ENCODE measurements at regions not wholly inside any gene's neighbourhood (a gene's known extent, or its start where the extent isn't known, plus 50 kb on each side); places are given as distances from the start of the nearest gene placed in this dataset.
"Not testable (repeated sequence)": the region's sequence is repeated elsewhere in the genome, so short reads cannot be mapped to it uniquely, and the experiment has no call there.

DNA sequence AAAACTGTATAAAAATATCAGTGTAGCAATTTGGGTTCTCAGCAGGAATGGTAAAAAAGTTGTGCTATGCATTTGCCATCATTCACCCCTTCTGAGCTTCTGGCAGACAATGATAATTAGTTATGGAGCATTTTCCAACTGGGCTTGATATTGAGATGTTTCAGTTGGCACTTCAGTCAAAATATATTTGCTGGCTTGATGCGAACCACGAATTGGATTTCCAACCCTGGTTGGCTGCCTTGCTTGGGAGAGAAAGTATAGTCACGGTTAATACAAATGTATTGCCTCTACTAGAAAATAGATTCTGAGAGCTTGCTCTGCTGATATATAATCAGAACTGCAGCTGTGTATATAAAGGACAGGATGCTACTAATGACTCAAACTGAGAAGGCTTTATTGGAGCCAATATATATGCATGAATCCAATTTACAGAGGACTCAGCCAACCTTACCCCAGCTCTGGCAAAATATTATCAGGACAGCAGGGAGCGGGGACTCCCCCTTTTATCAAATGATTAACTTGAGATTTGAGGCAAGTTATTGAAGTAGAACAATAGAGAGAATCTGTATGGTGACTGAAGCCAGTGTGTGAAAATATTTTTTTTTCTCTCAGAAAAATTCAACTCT lies 219.8 kb upstream of the SMIM30 start:
- Histone ChIP-seq H3K4me3 (ENCODE audit: low read length in 3 of 3) (no peak overlapping the region), H3K9ac (ENCODE audit: low read length in 3 of 3) (no peak overlapping the region), H3K9me3 (ENCODE audit: control insufficient read depth in 2 of 3, insufficient read depth in 1 of 3, low read length in 3 of 3) (no peaks in the 10 kb centered on the region), H3K27me3 (ENCODE audit: control insufficient read depth, insufficient read depth, low read length) (no peaks in the 10 kb centered on the region), H3K36me3 (ENCODE audit: control insufficient read depth in 2 of 3, insufficient read depth in 3 of 3, low read length in 3 of 3) (no peaks in the 10 kb centered on the region), H3K27ac (ENCODE audit: low read depth in 2 of 2, low read length in 2 of 2) (no peak overlapping the region), H3K4me1 (ENCODE audit: control insufficient read depth in 2 of 3, insufficient read depth in 2 of 3, low read depth in 1 of 3, low read length in 3 of 3) (no peaks in the 10 kb centered on the region)
- TF ChIP-seq, protein P1, sequence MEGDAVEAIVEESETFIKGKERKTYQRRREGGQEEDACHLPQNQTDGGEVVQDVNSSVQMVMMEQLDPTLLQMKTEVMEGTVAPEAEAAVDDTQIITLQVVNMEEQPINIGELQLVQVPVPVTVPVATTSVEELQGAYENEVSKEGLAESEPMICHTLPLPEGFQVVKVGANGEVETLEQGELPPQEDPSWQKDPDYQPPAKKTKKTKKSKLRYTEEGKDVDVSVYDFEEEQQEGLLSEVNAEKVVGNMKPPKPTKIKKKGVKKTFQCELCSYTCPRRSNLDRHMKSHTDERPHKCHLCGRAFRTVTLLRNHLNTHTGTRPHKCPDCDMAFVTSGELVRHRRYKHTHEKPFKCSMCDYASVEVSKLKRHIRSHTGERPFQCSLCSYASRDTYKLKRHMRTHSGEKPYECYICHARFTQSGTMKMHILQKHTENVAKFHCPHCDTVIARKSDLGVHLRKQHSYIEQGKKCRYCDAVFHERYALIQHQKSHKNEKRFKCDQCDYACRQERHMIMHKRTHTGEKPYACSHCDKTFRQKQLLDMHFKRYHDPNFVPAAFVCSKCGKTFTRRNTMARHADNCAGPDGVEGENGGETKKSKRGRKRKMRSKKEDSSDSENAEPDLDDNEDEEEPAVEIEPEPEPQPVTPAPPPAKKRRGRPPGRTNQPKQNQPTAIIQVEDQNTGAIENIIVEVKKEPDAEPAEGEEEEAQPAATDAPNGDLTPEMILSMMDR (IDR thresholded peaks at IDR 0.05; ENCODE audit: borderline replicate concordance, extremely low read depth, insufficient read depth) = no peak
- DNase-seq (no peak), FAIRE-seq (no peak)
- intact Hi-C loops (cut with DNase I) = no loop called here

- H3K9me3 ChIP-seq (ENCODE audit: control insufficient read depth in 2 of 3, insufficient read depth in 1 of 3, low read length in 3 of 3); H3K4me3 ChIP-seq (ENCODE audit: low read length in 3 of 3); DNase-seq; H3K36me3 ChIP-seq (ENCODE audit: control insufficient read depth in 2 of 3, insufficient read depth in 3 of 3, low read length in 3 of 3); H3K4me1 ChIP-seq (ENCODE audit: control insufficient read depth in 2 of 3, insufficient read depth in 2 of 3, low read depth in 1 of 3, low read length in 3 of 3); H3K27ac ChIP-seq (ENCODE audit: low read depth in 2 of 2, low read length in 2 of 2); H3K9ac ChIP-seq (ENCODE audit: low read length in 3 of 3); intact Hi-C loops (cut with DNase I); FAIRE-seq; H3K27me3 ChIP-seq (ENCODE audit: control insufficient read depth, insufficient read depth, low read length): not testable (repeated sequence)
Measured at GRCh38 chr7:113336838-113337237, 218.5 kb upstream of the SMIM30 start.

DNA sequence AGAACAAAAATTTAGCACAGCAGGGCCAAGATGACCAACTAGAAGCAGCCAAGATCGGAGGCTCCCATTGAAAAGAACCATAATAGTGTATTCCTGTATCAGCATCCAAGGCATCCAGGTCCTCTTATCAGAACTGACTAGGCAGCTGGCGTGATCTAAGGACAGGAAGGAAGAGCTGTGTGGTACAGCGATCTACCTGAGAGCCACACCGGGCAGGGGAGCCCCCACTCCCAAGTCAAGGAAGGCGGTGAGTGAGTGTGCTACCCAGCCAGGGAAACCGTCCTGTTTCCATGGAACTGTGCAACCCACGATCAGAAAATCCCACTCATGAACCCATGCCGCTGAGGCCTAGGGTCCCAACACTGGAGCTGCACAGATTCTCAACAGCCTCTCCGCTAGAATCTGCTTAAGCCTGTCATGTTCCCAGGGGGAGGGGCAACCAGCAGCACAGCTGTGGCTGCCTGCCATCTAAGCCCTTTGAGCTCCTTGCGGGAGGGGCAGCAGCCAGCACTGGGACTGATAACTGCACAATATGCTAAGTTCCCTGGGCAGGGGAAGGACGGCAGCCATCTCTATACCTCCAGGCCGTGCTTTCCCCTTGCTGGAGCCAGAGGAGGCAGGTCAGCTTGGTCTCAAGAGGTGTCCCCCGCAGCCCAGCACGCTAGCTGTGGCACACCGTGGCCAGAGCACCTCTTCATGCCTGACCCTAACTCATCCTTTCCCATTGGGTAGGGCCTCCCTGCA lies 213.0 kb upstream of the SMIM30 start:
- Histone ChIP-seq H3K27me3 (ENCODE audit: control insufficient read depth, insufficient read depth, low read length) (no peaks in the 10 kb centered on the region), H3K9me3 (ENCODE audit: control insufficient read depth in 2 of 3, insufficient read depth in 1 of 3, low read length in 3 of 3) (no peaks in the 10 kb centered on the region), H3K4me1 (ENCODE audit: control insufficient read depth in 2 of 3, insufficient read depth in 2 of 3, low read depth in 1 of 3, low read length in 3 of 3) (no peaks in the 10 kb centered on the region), H3K9ac (ENCODE audit: low read length in 3 of 3) (no peak overlapping the region), H3K36me3 (ENCODE audit: control insufficient read depth in 2 of 3, insufficient read depth in 3 of 3, low read length in 3 of 3) (no peaks in the 10 kb centered on the region), H3K27ac (ENCODE audit: low read depth in 2 of 2, low read length in 2 of 2) (no peak overlapping the region), H3K4me3 (ENCODE audit: low read length in 3 of 3) (no peak overlapping the region)
- no peak for FAIRE-seq
- peak in 1 of 5 donors; percentile 35 for DNase-seq
- intact Hi-C loops (cut with DNase I) = no loop called here
- TF ChIP-seq, protein P1 (IDR thresholded peaks at IDR 0.05; ENCODE audit: borderline replicate concordance, extremely low read depth, insufficient read depth) = no peak

- no peak for DNase-seq
- TF ChIP-seq, protein P1 (IDR thresholded peaks at IDR 0.05; ENCODE audit: borderline replicate concordance, extremely low read depth, insufficient read depth) = no peak
- Histone ChIP-seq H3K4me3 (ENCODE audit: low read length in 3 of 3) (no peak overlapping the region), H3K27me3 (ENCODE audit: control insufficient read depth, insufficient read depth, low read length) (no peaks in the 10 kb centered on the region), H3K27ac (ENCODE audit: low read depth in 2 of 2, low read length in 2 of 2) (no peak overlapping the region), H3K4me1 (ENCODE audit: control insufficient read depth in 2 of 3, insufficient read depth in 2 of 3, low read depth in 1 of 3, low read length in 3 of 3) (no peaks in the 10 kb centered on the region), H3K36me3 (ENCODE audit: control insufficient read depth in 2 of 3, insufficient read depth in 3 of 3, low read length in 3 of 3) (no peaks in the 10 kb centered on the region), H3K9me3 (ENCODE audit: control insufficient read depth in 2 of 3, insufficient read depth in 1 of 3, low read length in 3 of 3) (no peaks in the 10 kb centered on the region), H3K9ac (ENCODE audit: low read length in 3 of 3) (no peak overlapping the region)
- no peak for FAIRE-seq
- intact Hi-C loops (cut with DNase I) = no loop called here
Measured at GRCh38 chr7:113321201-113321600, 202.8 kb upstream of the SMIM30 start.

Data from kidney (tissue), 13 donors.